ENCODE measurements at regions not wholly inside any gene's neighbourhood (a gene's known extent, or its start where the extent isn't known, plus 50 kb on each side); places are given as distances from the start of the nearest gene placed in this dataset.

- Histone ChIP-seq H3K27me3 (ENCODE audit: insufficient read depth, poor library complexity, severe bottlenecking) (peaks cover 5% of the 10 kb centered on the region), H3K4me3 (replicated peaks; ENCODE audit: insufficient read depth, low read length) (no peak overlapping the region), H3K27ac (replicated peaks) (no peak overlapping the region)
- DNase-seq (ENCODE audit: low read depth in 1 of 2, low spot score in 1 of 2): no peak
- TF ChIP-seq CTCF (IDR thresholded peaks at IDR 0.05; ENCODE audit: insufficient read depth, low read length): no peak
- TF ChIP-seq REST (IDR thresholded peaks at IDR 0.05; ENCODE audit: insufficient replicate concordance, low read depth): no peak
- no peak for TF ChIP-seq POLR2AphosphoS5 (IDR thresholded peaks at IDR 0.05; ENCODE audit: low read depth)
- no peak for TF ChIP-seq GABPA (IDR thresholded peaks at IDR 0.05; ENCODE audit: low read depth)
- no peak for TF ChIP-seq SPI1 (IDR thresholded peaks at IDR 0.05; ENCODE audit: borderline replicate concordance, low read depth)
These were observed 121.1 kb downstream of the NHLRC3 start for GRCh38 chr13:39159393-39159792.

GRCh38 chr13:39159846-39160370 lies 121.7 kb downstream of the NHLRC3 start:
- no peak overlapping the region for H3K4me3 ChIP-seq (replicated peaks; ENCODE audit: insufficient read depth, low read length)
- no peak overlapping the region for H3K27ac ChIP-seq (replicated peaks)
- TF ChIP-seq SPI1 (IDR thresholded peaks at IDR 0.05; ENCODE audit: borderline replicate concordance, low read depth): no peak
- no peak for TF ChIP-seq REST (IDR thresholded peaks at IDR 0.05; ENCODE audit: insufficient replicate concordance, low read depth)
- TF ChIP-seq CTCF (IDR thresholded peaks at IDR 0.05; ENCODE audit: insufficient read depth, low read length): no peak
- no peak for TF ChIP-seq POLR2AphosphoS5 (IDR thresholded peaks at IDR 0.05; ENCODE audit: low read depth)
- TF ChIP-seq GABPA (IDR thresholded peaks at IDR 0.05; ENCODE audit: low read depth): no peak
- no peak for DNase-seq (ENCODE audit: low read depth in 1 of 2, low spot score in 1 of 2)
- peaks cover 2% of the 10 kb centered on the region for H3K27me3 ChIP-seq (ENCODE audit: insufficient read depth, poor library complexity, severe bottlenecking)

- DNase-seq (ENCODE audit: low read depth in 1 of 2, low spot score in 1 of 2): no peak
- TF ChIP-seq GABPA (IDR thresholded peaks at IDR 0.05; ENCODE audit: low read depth) (no peak), CTCF (IDR thresholded peaks at IDR 0.05; ENCODE audit: insufficient read depth, low read length) (no peak), SPI1 (IDR thresholded peaks at IDR 0.05; ENCODE audit: borderline replicate concordance, low read depth) (no peak), POLR2AphosphoS5 (IDR thresholded peaks at IDR 0.05; ENCODE audit: low read depth) (no peak), REST (IDR thresholded peaks at IDR 0.05; ENCODE audit: insufficient replicate concordance, low read depth) (no peak)
- Histone ChIP-seq H3K27ac (replicated peaks) (no peak overlapping the region), H3K27me3 (ENCODE audit: insufficient read depth, poor library complexity, severe bottlenecking) (no peaks in the 10 kb centered on the region), H3K4me3 (replicated peaks; ENCODE audit: insufficient read depth, low read length) (no peak overlapping the region)
These were observed 128.8 kb downstream of the NHLRC3 start for GRCh38 chr13:39167018-39167417.
